Activated CD4-positive, alpha-beta memory T cell treated with anti-CD3 and anti-CD28 coated beads, Interleukin-2, amount 10 ng/mL, durations not matched to agents 7 days and 5 days (primary cell): ENCODE measurements at regions not wholly inside any gene's neighbourhood (a gene's known extent, or its start where the extent isn't known, plus 50 kb on each side); places are given as distances from the start of the nearest gene placed in this dataset.

Experiments
- CTCF ChIA-PET: fragments of 350-600 bp; sonication (Branson Sonifier 250); formaldehyde crosslinking; loops from one replicate; lab custom pipeline; 2021; ENCODE audit warnings: antibody characterized with exemption, inconsistent platforms; lab: Charles Lee
- POLR2A ChIA-PET: fragments of 350-600 bp; sonication (Branson Sonifier 250); formaldehyde crosslinking; loops from one replicate; lab custom pipeline; 2021; ENCODE audit warnings: antibody characterized with exemption; lab: Charles Lee
- DNase-seq: peaks from one replicate; pipeline ENCODE4 v3.0.0-alpha.2; 2020
- H3K27ac Mint-ChIP-seq: one replicate; pipeline ENCODE4 v1.8.0; 2021; ENCODE audit warnings: mild to moderate bottlenecking, mixed read lengths
- H3K27me3 Mint-ChIP-seq: one replicate; pipeline ENCODE4 v1.8.0; 2021; ENCODE audit warnings: mixed read lengths
- H3K36me3 Mint-ChIP-seq: one replicate; pipeline ENCODE4 v1.8.0; 2021; ENCODE audit warnings: low read depth, mixed read lengths
- H3K4me1 Mint-ChIP-seq: one replicate; pipeline ENCODE4 v1.8.0; 2021; ENCODE audit warnings: mixed read lengths
- H3K4me3 Mint-ChIP-seq: one replicate; pipeline ENCODE4 v1.8.0; 2021; ENCODE audit warnings: mild to moderate bottlenecking, mixed read lengths
- H3K9me3 Mint-ChIP-seq: one replicate; pipeline ENCODE4 v1.8.0; 2021; ENCODE audit warnings: mixed read lengths

GRCh38 chr12:130280742-130281141 lies 56.9 kb upstream of the PIWIL1 start:
- Mint-ChIP-seq H3K36me3 (no peaks in the 10 kb centered on the region), H3K9me3 (peaks cover 12% of the 10 kb centered on the region), H3K27ac (no peak overlapping the region), H3K27me3 (no peaks in the 10 kb centered on the region), H3K4me1 (no peaks in the 10 kb centered on the region), H3K4me3 (no peak overlapping the region)
- DNase-seq: no peak
- ChIA-PET CTCF (interaction anchor here (0.8 to 2.8 kb wide), 8 partner anchors 9 to 468 kb away, joined by 3 to 8 read pairs (median 4); no protein-coding TSS in a partner anchor), POLR2A (no interaction called here)

- H3K4me1 Mint-ChIP-seq: no peaks in the 10 kb centered on the region
- no peak overlapping the region for H3K4me3 Mint-ChIP-seq
- H3K27ac Mint-ChIP-seq: no peak overlapping the region
- no peaks in the 10 kb centered on the region for H3K36me3 Mint-ChIP-seq
- ChIA-PET CTCF (interaction anchor here (0.8 to 2.8 kb wide), 8 partner anchors 9 to 467 kb away, joined by 3 to 8 read pairs (median 4); no protein-coding TSS in a partner anchor), POLR2A (no interaction called here)
- peaks cover 11% of the 10 kb centered on the region for H3K9me3 Mint-ChIP-seq
- peak; percentile 33 for DNase-seq
- no peaks in the 10 kb centered on the region for H3K27me3 Mint-ChIP-seq
Observed at GRCh38 chr12:130281153-130281799, 56.4 kb upstream of the PIWIL1 start.

DNA sequence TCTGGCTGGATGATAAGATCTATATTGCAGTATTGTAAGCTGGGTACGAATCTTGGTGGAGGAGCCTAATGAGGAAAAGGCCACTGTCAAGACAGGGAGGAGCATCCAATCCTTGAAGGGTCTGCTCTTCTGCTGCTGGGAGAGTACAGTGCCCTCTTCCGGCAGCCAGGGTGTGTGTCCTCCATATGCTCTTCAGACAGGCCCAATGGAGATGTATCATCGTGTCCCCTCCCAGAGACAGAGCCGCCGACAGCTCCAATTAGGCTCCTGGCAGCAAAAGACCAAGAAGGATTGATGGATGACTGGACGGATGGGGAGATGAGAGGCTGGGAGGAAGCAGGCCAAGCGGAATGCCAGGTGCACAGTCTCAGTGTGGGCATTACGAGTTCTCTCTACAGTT lies 51.6 kb upstream of the PIWIL1 start:
- H3K9me3 Mint-ChIP-seq: peaks cover 10% of the 10 kb centered on the region
- POLR2A ChIA-PET: no interaction called here
- DNase-seq: no peak
- no peaks in the 10 kb centered on the region for H3K4me1 Mint-ChIP-seq
- CTCF ChIA-PET: no interaction called here
- no peak overlapping the region for H3K27ac Mint-ChIP-seq
- no peak overlapping the region for H3K4me3 Mint-ChIP-seq
- no peaks in the 10 kb centered on the region for H3K36me3 Mint-ChIP-seq
- no peaks in the 10 kb centered on the region for H3K27me3 Mint-ChIP-seq

- Mint-ChIP-seq H3K27ac (no peak overlapping the region), H3K4me1 (no peaks in the 10 kb centered on the region), H3K4me3 (no peak overlapping the region), H3K36me3 (no peaks in the 10 kb centered on the region), H3K27me3 (no peaks in the 10 kb centered on the region), H3K9me3 (peaks cover 11% of the 10 kb centered on the region)
- CTCF ChIA-PET: no interaction called here
- no peak for DNase-seq
- POLR2A ChIA-PET: no interaction called here
Observed at GRCh38 chr12:130286741-130287440, 50.8 kb upstream of the PIWIL1 start.
